Endothelial cell of umbilical vein (primary cell): ENCODE measurements at regions not wholly inside any gene's neighbourhood (a gene's known extent, or its start where the extent isn't known, plus 50 kb on each side); places are given as distances from the start of the nearest gene placed in this dataset.

Experiments
- EZH2 ChIP-seq: IDR thresholded peaks from 2 replicates; pipeline ENCODE4 v1.6.1; 2012; ENCODE audit warnings: borderline replicate concordance, low read depth, mild to moderate bottlenecking, moderate library complexity, low read length, inconsistent platforms; ENCODE audit not compliant: severe bottlenecking
- FOS ChIP-seq: IDR thresholded peaks from 2 replicates; pipeline ENCODE4 v1.6.1; 2011; ENCODE audit warnings: mild to moderate bottlenecking, low read length, moderate library complexity, borderline replicate concordance; ENCODE audit not compliant: insufficient read depth
- GATA2 ChIP-seq: IDR thresholded peaks from 2 replicates; pipeline ENCODE4 v1.7.0; 2011; ENCODE audit warnings: low read depth, mild to moderate bottlenecking, moderate library complexity, mixed read lengths, low read length; ENCODE audit not compliant: insufficient read length, insufficient read depth
- MYC ChIP-seq: IDR thresholded peaks from one replicate; pipeline ENCODE4 v1.6.1; 2011; ENCODE audit warnings: mild to moderate bottlenecking, low read depth, low read length
- POLR2A ChIP-seq: IDR thresholded peaks from 2 replicates; pipeline ENCODE4 v1.6.1; 2012; ENCODE audit warnings: low read depth, mild to moderate bottlenecking, control low read depth, low read length
- POLR2AphosphoS5 ChIP-seq: IDR thresholded peaks from 2 replicates; pipeline ENCODE4 v1.6.1; 2012; ENCODE audit warnings: low read depth, mild to moderate bottlenecking, control low read depth, low read length, moderate library complexity; ENCODE audit not compliant: insufficient read depth
- TF ChIP-seq, protein P1 (sequence below), 2 donors: IDR thresholded peaks; 1 replicate in 1 of 2; 2 replicates in 1 of 2; pipeline ENCODE4 v1.5.1; 2011; ENCODE audit warnings: low read length in 2 of 2, mild to moderate bottlenecking in 2 of 2, moderate library complexity in 2 of 2, control low read depth in 1 of 2, inconsistent platforms in 1 of 2, low read depth in 1 of 2; ENCODE audit not compliant: insufficient read depth in 1 of 2; ENCODE audit errors: extremely low read depth in 1 of 2
- TF ChIP-seq, protein P2 (sequence below): IDR thresholded peaks from 2 replicates; pipeline ENCODE4 v1.6.1; 2011; ENCODE audit not compliant: insufficient read depth, insufficient read length

DNA sequence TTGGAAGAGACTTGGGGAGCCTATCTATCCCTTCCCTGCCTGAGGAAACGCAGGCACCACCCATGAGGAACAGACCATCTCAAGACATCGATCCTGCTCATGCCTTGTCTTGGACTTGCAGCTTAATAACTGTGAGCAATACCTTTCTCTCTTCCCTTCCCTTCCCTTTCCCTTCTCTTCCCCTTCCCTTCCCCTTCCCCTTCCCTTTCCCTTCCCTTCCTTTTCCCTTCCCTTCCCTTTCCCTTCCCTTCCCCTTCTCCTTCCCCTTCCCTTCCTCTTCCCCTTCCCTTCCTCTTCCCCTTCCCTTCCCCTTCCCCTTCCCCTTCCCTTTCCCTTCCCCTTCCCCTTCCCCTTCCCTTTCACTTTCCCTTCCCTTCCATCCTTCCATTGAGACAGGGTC lies 650.7 kb upstream of the SOX11 start:
- TF ChIP-seq, protein P1, sequence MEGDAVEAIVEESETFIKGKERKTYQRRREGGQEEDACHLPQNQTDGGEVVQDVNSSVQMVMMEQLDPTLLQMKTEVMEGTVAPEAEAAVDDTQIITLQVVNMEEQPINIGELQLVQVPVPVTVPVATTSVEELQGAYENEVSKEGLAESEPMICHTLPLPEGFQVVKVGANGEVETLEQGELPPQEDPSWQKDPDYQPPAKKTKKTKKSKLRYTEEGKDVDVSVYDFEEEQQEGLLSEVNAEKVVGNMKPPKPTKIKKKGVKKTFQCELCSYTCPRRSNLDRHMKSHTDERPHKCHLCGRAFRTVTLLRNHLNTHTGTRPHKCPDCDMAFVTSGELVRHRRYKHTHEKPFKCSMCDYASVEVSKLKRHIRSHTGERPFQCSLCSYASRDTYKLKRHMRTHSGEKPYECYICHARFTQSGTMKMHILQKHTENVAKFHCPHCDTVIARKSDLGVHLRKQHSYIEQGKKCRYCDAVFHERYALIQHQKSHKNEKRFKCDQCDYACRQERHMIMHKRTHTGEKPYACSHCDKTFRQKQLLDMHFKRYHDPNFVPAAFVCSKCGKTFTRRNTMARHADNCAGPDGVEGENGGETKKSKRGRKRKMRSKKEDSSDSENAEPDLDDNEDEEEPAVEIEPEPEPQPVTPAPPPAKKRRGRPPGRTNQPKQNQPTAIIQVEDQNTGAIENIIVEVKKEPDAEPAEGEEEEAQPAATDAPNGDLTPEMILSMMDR (IDR thresholded peaks at IDR 0.05; ENCODE audit: extremely low read depth in 1 of 2, insufficient read depth in 1 of 2, low read depth in 1 of 2, low read length in 2 of 2), result no peak
- TF ChIP-seq POLR2AphosphoS5 (no peak), MYC (no peak), POLR2A (no peak), FOS (no peak), EZH2 (no peak), GATA2 (no peak)
- TF ChIP-seq, protein P2, sequence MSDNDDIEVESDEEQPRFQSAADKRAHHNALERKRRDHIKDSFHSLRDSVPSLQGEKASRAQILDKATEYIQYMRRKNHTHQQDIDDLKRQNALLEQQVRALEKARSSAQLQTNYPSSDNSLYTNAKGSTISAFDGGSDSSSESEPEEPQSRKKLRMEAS, result no peak
